Activated naive CD8-positive, alpha-beta T cell treated with anti-CD3 and anti-CD28 coated beads for 36 hours (primary cell): ENCODE measurements at regions not wholly inside any gene's neighbourhood (a gene's known extent, or its start where the extent isn't known, plus 50 kb on each side); places are given as distances from the start of the nearest gene placed in this dataset.

Experiments
- DNase-seq: peaks from one replicate; pipeline ENCODE4 v3.0.0; 2021
- H3K27ac Mint-ChIP-seq: one replicate; pipeline ENCODE4 v1.8.0; 2022; ENCODE audit warnings: mild to moderate bottlenecking, moderate library complexity, mixed read lengths
- H3K27me3 Mint-ChIP-seq: one replicate; pipeline ENCODE4 v1.8.0; 2022; ENCODE audit warnings: mild to moderate bottlenecking, mixed read lengths
- H3K36me3 Mint-ChIP-seq: one replicate; pipeline ENCODE4 v1.8.0; 2021; ENCODE audit warnings: mild to moderate bottlenecking, mixed read lengths
- H3K4me1 Mint-ChIP-seq: one replicate; pipeline ENCODE4 v1.8.0; 2021; ENCODE audit warnings: mixed read lengths
- H3K4me3 Mint-ChIP-seq: one replicate; pipeline ENCODE4 v1.8.0; 2022; ENCODE audit warnings: mild to moderate bottlenecking, moderate library complexity, mixed read lengths
- H3K9me3 Mint-ChIP-seq: one replicate; pipeline ENCODE4 v1.8.0; 2022; ENCODE audit warnings: mixed read lengths

GRCh38 chr2:217520356-217521010, 482.3 kb downstream of the TNS1 start:
- Mint-ChIP-seq H3K4me1 (peaks cover 4% of the 10 kb centered on the region), H3K27ac (no peak overlapping the region), H3K36me3 (no peaks in the 10 kb centered on the region), H3K4me3 (no peak overlapping the region), H3K27me3 (no peaks in the 10 kb centered on the region), H3K9me3 (no peaks in the 10 kb centered on the region)
- DNase-seq: no peak

GRCh38 chr2:217517402-217517801, 485.4 kb downstream of the TNS1 start:
- no peaks in the 10 kb centered on the region for H3K36me3 Mint-ChIP-seq

GRCh38 chr2:217515615-217516309, 487.0 kb downstream of the TNS1 start:
- DNase-seq: no peak
- no peak overlapping the region for H3K27ac Mint-ChIP-seq
- H3K36me3 Mint-ChIP-seq: no peaks in the 10 kb centered on the region
- no peaks in the 10 kb centered on the region for H3K27me3 Mint-ChIP-seq
- H3K4me1 Mint-ChIP-seq: peaks cover 6% of the 10 kb centered on the region
- no peaks in the 10 kb centered on the region for H3K9me3 Mint-ChIP-seq
- no peak overlapping the region for H3K4me3 Mint-ChIP-seq

More at GRCh38 chr2:217517402-217517801, 485.4 kb downstream of the TNS1 start:
- H3K27ac Mint-ChIP-seq: no peak overlapping the region
- H3K4me3 Mint-ChIP-seq: no peak overlapping the region
- H3K4me1 Mint-ChIP-seq: peaks cover 4% of the 10 kb centered on the region
- no peaks in the 10 kb centered on the region for H3K9me3 Mint-ChIP-seq
- no peak for DNase-seq
- no peaks in the 10 kb centered on the region for H3K27me3 Mint-ChIP-seq

GRCh38 chr2:217513258-217513657, 489.5 kb downstream of the TNS1 start:
- peaks cover 6% of the 10 kb centered on the region for H3K4me1 Mint-ChIP-seq
- H3K27ac Mint-ChIP-seq: no peak overlapping the region
- H3K27me3 Mint-ChIP-seq: peaks cover 14% of the 10 kb centered on the region
- no peak overlapping the region for H3K4me3 Mint-ChIP-seq
- DNase-seq: no peak
- no peaks in the 10 kb centered on the region for H3K9me3 Mint-ChIP-seq
- no peaks in the 10 kb centered on the region for H3K36me3 Mint-ChIP-seq

GRCh38 chr2:217512728-217513127, 490.1 kb downstream of the TNS1 start:
- no peak overlapping the region for H3K4me3 Mint-ChIP-seq
- no peak overlapping the region for H3K27ac Mint-ChIP-seq
- DNase-seq: no peak
- no peaks in the 10 kb centered on the region for H3K9me3 Mint-ChIP-seq
- peaks cover 14% of the 10 kb centered on the region for H3K27me3 Mint-ChIP-seq
- peaks cover 6% of the 10 kb centered on the region for H3K4me1 Mint-ChIP-seq
- no peaks in the 10 kb centered on the region for H3K36me3 Mint-ChIP-seq

GRCh38 chr2:217512259-217512658, 490.5 kb downstream of the TNS1 start:
- Mint-ChIP-seq H3K36me3 (no peaks in the 10 kb centered on the region), H3K4me1 (peaks cover 4% of the 10 kb centered on the region), H3K4me3 (no peak overlapping the region), H3K27me3 (peaks cover 14% of the 10 kb centered on the region), H3K9me3 (no peaks in the 10 kb centered on the region), H3K27ac (no peak overlapping the region)
- no peak for DNase-seq

- H3K27me3 Mint-ChIP-seq: peaks cover 14% of the 10 kb centered on the region
- no peak overlapping the region for H3K27ac Mint-ChIP-seq
- no peak for DNase-seq
- H3K36me3 Mint-ChIP-seq: no peaks in the 10 kb centered on the region
- H3K4me3 Mint-ChIP-seq: no peak overlapping the region
- peaks cover 2% of the 10 kb centered on the region for H3K4me1 Mint-ChIP-seq
- no peaks in the 10 kb centered on the region for H3K9me3 Mint-ChIP-seq
Measured at GRCh38 chr2:217511850-217512249, 490.9 kb downstream of the TNS1 start.

GRCh38 chr2:217510771-217511291, 492.0 kb downstream of the TNS1 start:
- DNase-seq: peak; percentile 41
- Mint-ChIP-seq H3K27me3 (peaks cover 14% of the 10 kb centered on the region), H3K27ac (no peak overlapping the region), H3K36me3 (no peaks in the 10 kb centered on the region), H3K4me1 (peaks cover 2% of the 10 kb centered on the region), H3K9me3 (no peaks in the 10 kb centered on the region), H3K4me3 (no peak overlapping the region)

GRCh38 chr2:217505303-217505702, 497.5 kb downstream of the TNS1 start:
- no peaks in the 10 kb centered on the region for H3K36me3 Mint-ChIP-seq
- no peak for DNase-seq
- H3K27ac Mint-ChIP-seq: no peak overlapping the region
- no peaks in the 10 kb centered on the region for H3K4me1 Mint-ChIP-seq
- H3K27me3 Mint-ChIP-seq: peaks cover 10% of the 10 kb centered on the region
- H3K4me3 Mint-ChIP-seq: no peak overlapping the region
- no peaks in the 10 kb centered on the region for H3K9me3 Mint-ChIP-seq

GRCh38 chr2:217501887-217502286, 500.9 kb downstream of the TNS1 start:
- no peak for DNase-seq
- H3K36me3 Mint-ChIP-seq: no peaks in the 10 kb centered on the region
- no peaks in the 10 kb centered on the region for H3K9me3 Mint-ChIP-seq
- peaks cover 3% of the 10 kb centered on the region for H3K4me1 Mint-ChIP-seq
- no peak overlapping the region for H3K4me3 Mint-ChIP-seq
- H3K27ac Mint-ChIP-seq: no peak overlapping the region
- H3K27me3 Mint-ChIP-seq: no peaks in the 10 kb centered on the region

- H3K9me3 Mint-ChIP-seq: peaks cover 3% of the 10 kb centered on the region
- no peak for DNase-seq
- peaks cover 3% of the 10 kb centered on the region for H3K36me3 Mint-ChIP-seq
- H3K4me3 Mint-ChIP-seq: no peak overlapping the region
- no peak overlapping the region for H3K27ac Mint-ChIP-seq
- no peaks in the 10 kb centered on the region for H3K27me3 Mint-ChIP-seq
- H3K4me1 Mint-ChIP-seq: peaks cover 3% of the 10 kb centered on the region
Measured at GRCh38 chr2:217497843-217498377, 504.9 kb downstream of the TNS1 start.

GRCh38 chr2:217494557-217494956, 508.2 kb downstream of the TNS1 start:
- Mint-ChIP-seq H3K27me3 (no peaks in the 10 kb centered on the region), H3K4me3 (no peak overlapping the region), H3K9me3 (peaks cover 3% of the 10 kb centered on the region), H3K27ac (no peak overlapping the region), H3K36me3 (peaks cover 3% of the 10 kb centered on the region), H3K4me1 (peaks cover 3% of the 10 kb centered on the region)
- no peak for DNase-seq

GRCh38 chr2:217491271-217491670, 511.5 kb downstream of the TNS1 start:
- no peak overlapping the region for H3K27ac Mint-ChIP-seq
- no peaks in the 10 kb centered on the region for H3K27me3 Mint-ChIP-seq
- DNase-seq: no peak
- no peak overlapping the region for H3K4me3 Mint-ChIP-seq
- peaks cover 3% of the 10 kb centered on the region for H3K9me3 Mint-ChIP-seq
- H3K36me3 Mint-ChIP-seq: peaks cover 3% of the 10 kb centered on the region
- no peaks in the 10 kb centered on the region for H3K4me1 Mint-ChIP-seq

- DNase-seq: no peak
- Mint-ChIP-seq H3K4me1 (no peaks in the 10 kb centered on the region), H3K27me3 (no peaks in the 10 kb centered on the region), H3K9me3 (peaks cover 3% of the 10 kb centered on the region), H3K4me3 (no peak overlapping the region), H3K27ac (no peak overlapping the region), H3K36me3 (peaks cover 3% of the 10 kb centered on the region)
Measured at GRCh38 chr2:217489145-217489960, 513.4 kb downstream of the TNS1 start.

- Mint-ChIP-seq H3K4me3 (no peak overlapping the region), H3K36me3 (no peaks in the 10 kb centered on the region), H3K9me3 (no peaks in the 10 kb centered on the region), H3K27me3 (no peaks in the 10 kb centered on the region), H3K4me1 (no peaks in the 10 kb centered on the region), H3K27ac (no peak overlapping the region)
- no peak for DNase-seq
Measured at GRCh38 chr2:217484046-217484445, 518.7 kb downstream of the TNS1 start.
